ENCODE measurements at regions not wholly inside any gene's neighbourhood (a gene's known extent, or its start where the extent isn't known, plus 50 kb on each side); places are given as distances from the start of the nearest gene placed in this dataset.

DNA sequence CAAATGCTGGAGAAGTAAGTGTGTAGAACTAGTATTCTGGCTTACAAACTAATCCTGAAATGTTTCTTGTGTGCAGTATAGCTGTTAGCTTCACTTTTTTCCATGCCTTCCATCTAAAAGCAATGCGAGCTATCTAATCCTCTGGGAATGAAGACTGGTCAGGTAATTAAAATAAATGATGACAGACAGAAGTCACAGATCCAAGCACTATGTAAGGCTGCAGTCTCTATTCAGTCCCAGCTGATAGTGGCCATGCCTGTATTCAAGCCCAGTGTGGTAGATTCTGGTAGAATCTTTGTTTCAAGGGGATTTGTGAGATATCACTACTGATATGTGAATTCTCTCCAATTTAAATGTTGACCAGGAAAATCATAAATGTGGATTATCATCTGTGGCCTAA lies 637.2 kb downstream of the TMTC2 start:
- no peak overlapping the region for H3K4ac ChIP-seq (ENCODE audit: low read depth, low read length)
- H3K9me1 ChIP-seq (ENCODE audit: insufficient read depth, low read length): no peaks in the 10 kb centered on the region
- POLR2A ChIA-PET (ENCODE audit: unreplicated experiment): no interaction called here
- ATAC-seq (ENCODE audit: low read depth): no peak
- no peak overlapping the region for H2AFZ ChIP-seq (replicated peaks; ENCODE audit: low read length, poor library complexity)
- H2BK120ac ChIP-seq (ENCODE audit: low read depth, low read length): no peak overlapping the region
- H2BK20ac ChIP-seq (ENCODE audit: low read depth, low read length): no peak overlapping the region
- no peak for TF ChIP-seq SMC3 (IDR thresholded peaks at IDR 0.05; ENCODE audit: low read depth, low read length)
- no peak for TF ChIP-seq MAZ (IDR thresholded peaks at IDR 0.05; ENCODE audit: borderline replicate concordance, low read depth, low read length)
- TF ChIP-seq, protein P1, sequence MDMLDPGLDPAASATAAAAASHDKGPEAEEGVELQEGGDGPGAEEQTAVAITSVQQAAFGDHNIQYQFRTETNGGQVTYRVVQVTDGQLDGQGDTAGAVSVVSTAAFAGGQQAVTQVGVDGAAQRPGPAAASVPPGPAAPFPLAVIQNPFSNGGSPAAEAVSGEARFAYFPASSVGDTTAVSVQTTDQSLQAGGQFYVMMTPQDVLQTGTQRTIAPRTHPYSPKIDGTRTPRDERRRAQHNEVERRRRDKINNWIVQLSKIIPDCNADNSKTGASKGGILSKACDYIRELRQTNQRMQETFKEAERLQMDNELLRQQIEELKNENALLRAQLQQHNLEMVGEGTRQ (IDR thresholded peaks at IDR 0.05; ENCODE audit: low read depth, low read length): no peak
- no peak for TF ChIP-seq RAD21 (IDR thresholded peaks at IDR 0.05; ENCODE audit: low read length)
- no peak for TF ChIP-seq POLR2A (IDR thresholded peaks at IDR 0.05; ENCODE audit: low read depth, low read length)
- TF ChIP-seq, protein P2, sequence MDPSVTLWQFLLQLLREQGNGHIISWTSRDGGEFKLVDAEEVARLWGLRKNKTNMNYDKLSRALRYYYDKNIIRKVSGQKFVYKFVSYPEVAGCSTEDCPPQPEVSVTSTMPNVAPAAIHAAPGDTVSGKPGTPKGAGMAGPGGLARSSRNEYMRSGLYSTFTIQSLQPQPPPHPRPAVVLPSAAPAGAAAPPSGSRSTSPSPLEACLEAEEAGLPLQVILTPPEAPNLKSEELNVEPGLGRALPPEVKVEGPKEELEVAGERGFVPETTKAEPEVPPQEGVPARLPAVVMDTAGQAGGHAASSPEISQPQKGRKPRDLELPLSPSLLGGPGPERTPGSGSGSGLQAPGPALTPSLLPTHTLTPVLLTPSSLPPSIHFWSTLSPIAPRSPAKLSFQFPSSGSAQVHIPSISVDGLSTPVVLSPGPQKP (IDR thresholded peaks at IDR 0.05; ENCODE audit: borderline replicate concordance, low read depth, low read length): no peak
- no peak for TF ChIP-seq RCOR1 (IDR thresholded peaks at IDR 0.05; ENCODE audit: insufficient replicate concordance, low read length)
- TF ChIP-seq MXI1 (IDR thresholded peaks at IDR 0.05; ENCODE audit: borderline replicate concordance, low read depth, low read length): no peak
- TF ChIP-seq CEBPB (IDR thresholded peaks at IDR 0.05; ENCODE audit: low read depth, low read length): no peak
- no peak for TF ChIP-seq FOS (IDR thresholded peaks at IDR 0.05; ENCODE audit: low read depth, low read length)
- TF ChIP-seq RFX5 (IDR thresholded peaks at IDR 0.05; ENCODE audit: low read depth, low read length): no peak
- TF ChIP-seq CHD1 (IDR thresholded peaks at IDR 0.05; ENCODE audit: low read depth, low read length): no peak
- TF ChIP-seq NFE2L2 (IDR thresholded peaks at IDR 0.05; ENCODE audit: low read depth, low read length): no peak
- TF ChIP-seq, protein P3, sequence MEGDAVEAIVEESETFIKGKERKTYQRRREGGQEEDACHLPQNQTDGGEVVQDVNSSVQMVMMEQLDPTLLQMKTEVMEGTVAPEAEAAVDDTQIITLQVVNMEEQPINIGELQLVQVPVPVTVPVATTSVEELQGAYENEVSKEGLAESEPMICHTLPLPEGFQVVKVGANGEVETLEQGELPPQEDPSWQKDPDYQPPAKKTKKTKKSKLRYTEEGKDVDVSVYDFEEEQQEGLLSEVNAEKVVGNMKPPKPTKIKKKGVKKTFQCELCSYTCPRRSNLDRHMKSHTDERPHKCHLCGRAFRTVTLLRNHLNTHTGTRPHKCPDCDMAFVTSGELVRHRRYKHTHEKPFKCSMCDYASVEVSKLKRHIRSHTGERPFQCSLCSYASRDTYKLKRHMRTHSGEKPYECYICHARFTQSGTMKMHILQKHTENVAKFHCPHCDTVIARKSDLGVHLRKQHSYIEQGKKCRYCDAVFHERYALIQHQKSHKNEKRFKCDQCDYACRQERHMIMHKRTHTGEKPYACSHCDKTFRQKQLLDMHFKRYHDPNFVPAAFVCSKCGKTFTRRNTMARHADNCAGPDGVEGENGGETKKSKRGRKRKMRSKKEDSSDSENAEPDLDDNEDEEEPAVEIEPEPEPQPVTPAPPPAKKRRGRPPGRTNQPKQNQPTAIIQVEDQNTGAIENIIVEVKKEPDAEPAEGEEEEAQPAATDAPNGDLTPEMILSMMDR (conservative IDR thresholded peaks at IDR 0.05; ENCODE audit: low read depth, low read length): no peak
- H2AK9ac ChIP-seq (replicated peaks; ENCODE audit: low read depth, low read length, poor library complexity): no peak overlapping the region
- H4K20me1 ChIP-seq (ENCODE audit: insufficient read depth, low read length): no peaks in the 10 kb centered on the region
- H2BK5ac ChIP-seq (ENCODE audit: low read depth, low read length, poor library complexity, severe bottlenecking): no peak overlapping the region
- no peak overlapping the region for H3K18ac ChIP-seq (ENCODE audit: low read depth, low read length)
- no TSS peak for BruUV-seq (replicated peaks)
- CTCF ChIA-PET: no interaction called here
- H3K9ac ChIP-seq (ENCODE audit: low read depth, low read length): no peak overlapping the region
- H4K8ac ChIP-seq (ENCODE audit: low read depth in 2 of 2, low read length in 2 of 2): no peak overlapping the region
- dilution Hi-C loops (cut with HindIII; ENCODE audit: low sequenced_read_pairs, unreplicated experiment) (no loop called here), in situ Hi-C loops (cut with MboI; ENCODE audit: low sequenced_read_pairs) (no loop called here), intact Hi-C loops (cut with micrococcal nuclease) (no loop called here)
- no peaks in the 10 kb centered on the region for H3K4me1 ChIP-seq (ENCODE audit: control insufficient read depth, insufficient read depth, low read length)
- no peaks in the 10 kb centered on the region for H3K36me3 ChIP-seq (ENCODE audit: control insufficient read depth, insufficient read depth, low read length)
- H3K4me3 ChIP-seq (ENCODE audit: insufficient read depth, low read depth, low read length): no peak overlapping the region
- H2AK5ac ChIP-seq (ENCODE audit: low read depth, low read length): no peak overlapping the region
- H3K9me3 ChIP-seq (ENCODE audit: control insufficient read depth, insufficient read depth, low read length): peaks cover 3% of the 10 kb centered on the region; the same call in 1 of the 2 replicates
- H4K5ac ChIP-seq (ENCODE audit: low read depth, low read length): no peak overlapping the region
- H3K56ac ChIP-seq (ENCODE audit: extremely low read depth, insufficient read depth, low read length): no peak overlapping the region
- no peak overlapping the region for H3K4me2 ChIP-seq (ENCODE audit: low read depth, low read length)
- no peaks in the 10 kb centered on the region for H3K79me1 ChIP-seq (ENCODE audit: low read depth in 1 of 2, low read length in 2 of 2)
- no peak overlapping the region for H3K23ac ChIP-seq (ENCODE audit: low read depth, low read length)
- H3K27ac ChIP-seq (ENCODE audit: insufficient read depth, low read length): no peak overlapping the region
- no peaks in the 10 kb centered on the region for H3K27me3 ChIP-seq (ENCODE audit: control insufficient read depth, insufficient read depth, low read length)
- DNase-seq: no peak
- WGBS, 2 experiments (ENCODE audit: extremely low coverage in 2 of 2, insufficient read length in 1 of 2): no CpG with 5 or more reads among the region's 1 CpG
- H2BK15ac ChIP-seq (ENCODE audit: low read depth, low read length): no peak overlapping the region
- no peak overlapping the region for H4K91ac ChIP-seq (ENCODE audit: insufficient read depth, low read depth, low read length)
- H3K14ac ChIP-seq (replicated peaks; ENCODE audit: low read depth, low read length): no peak overlapping the region

Data from IMR-90 (cell line).